NCI-H1048 (cell line): ENCODE measurements at regions not wholly inside any gene's neighbourhood (a gene's known extent, or its start where the extent isn't known, plus 50 kb on each side); places are given as distances from the start of the nearest gene placed in this dataset.
A peak's percentile ranks its signal among the peaks of the same experiment; 100 is the strongest.

ENCODE experiments used
- DNase-seq: peaks from one replicate; lab custom pipeline; 2025; lab: John Stamatoyannopoulos, UW

DNA sequence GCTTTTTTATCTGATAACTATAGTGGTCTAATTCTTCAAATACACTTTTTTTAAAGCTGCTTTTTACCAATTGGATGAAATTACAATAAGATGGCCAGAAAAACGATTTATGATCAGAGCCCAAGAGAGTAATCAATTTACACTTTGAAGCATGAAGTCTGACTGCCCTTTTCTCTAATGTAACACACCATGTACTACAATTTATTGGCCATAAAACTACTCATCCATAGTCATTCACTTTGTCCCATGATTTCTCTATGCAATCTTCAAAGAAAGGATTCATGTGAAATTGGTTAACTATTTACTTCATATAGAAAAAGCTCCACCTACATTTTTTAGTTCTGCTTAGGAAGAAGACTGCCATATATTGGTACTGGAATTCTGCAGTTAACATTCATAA, 73.6 kb upstream of the CAST start:
- DNase-seq, result no peak

DNA sequence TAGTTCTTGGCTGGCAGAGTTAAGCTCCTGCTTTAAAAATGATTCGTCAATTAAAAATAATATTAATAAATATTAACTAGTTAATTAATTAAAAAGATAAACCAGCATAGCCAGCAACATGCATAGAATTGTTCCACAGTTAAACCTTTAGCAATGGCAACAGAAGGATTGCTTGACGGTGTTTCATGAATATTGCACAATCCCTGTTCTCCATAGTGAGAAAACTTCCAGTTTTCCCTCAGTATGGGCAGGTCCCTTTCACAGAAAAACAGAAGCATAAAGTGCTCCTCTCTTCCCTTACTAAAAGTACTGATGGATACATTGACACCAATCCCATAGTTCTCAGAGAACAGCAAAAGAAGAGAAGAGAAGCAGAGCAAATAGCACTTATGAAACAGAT, 71.4 kb upstream of the CAST start:
- DNase-seq, result no peak

DNA sequence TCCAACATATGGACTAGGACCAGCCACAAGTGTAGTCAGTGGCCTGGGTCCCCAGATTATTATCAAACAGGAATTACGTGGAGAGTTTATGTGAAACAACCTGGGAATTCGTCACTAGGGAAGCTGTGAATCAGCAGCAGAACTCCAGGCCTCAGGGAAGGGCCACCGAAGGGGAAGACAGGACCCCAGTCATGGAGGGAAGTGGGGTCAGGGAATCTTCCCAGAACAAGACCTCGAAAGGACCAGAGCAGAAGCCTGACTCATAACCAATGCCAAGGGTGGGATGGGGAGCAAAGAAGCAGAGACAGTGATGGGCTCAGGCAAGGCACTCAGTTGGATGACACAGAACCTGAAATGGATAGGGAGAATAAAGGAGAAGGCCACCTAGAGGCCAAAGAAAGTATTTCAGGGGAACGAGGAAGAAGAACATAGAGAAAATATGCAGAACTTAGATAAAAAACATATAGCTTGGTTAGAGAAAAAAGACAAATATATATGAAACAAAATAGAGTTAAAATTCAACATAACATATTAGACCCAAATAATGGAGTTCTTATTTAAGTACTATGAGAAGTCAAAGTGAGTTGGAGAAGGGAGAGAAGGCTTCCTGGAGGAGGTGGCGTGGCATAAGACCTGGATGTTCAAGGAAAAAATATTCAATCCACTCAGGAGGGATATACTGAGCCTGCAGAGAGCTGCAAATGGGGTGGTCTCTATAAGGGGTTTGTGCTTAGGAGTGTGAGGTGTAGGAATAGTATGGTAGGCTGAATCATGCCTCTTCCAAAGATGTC, 66.7 kb upstream of the CAST start:
- DNase-seq, result no peak

- no peak for DNase-seq
These were observed 64.6 kb upstream of the CAST start for GRCh38 chr5:96597438-96598020.

GRCh38 chr5:96601200-96601599, 61.0 kb upstream of the CAST start:
- no peak for DNase-seq

DNA sequence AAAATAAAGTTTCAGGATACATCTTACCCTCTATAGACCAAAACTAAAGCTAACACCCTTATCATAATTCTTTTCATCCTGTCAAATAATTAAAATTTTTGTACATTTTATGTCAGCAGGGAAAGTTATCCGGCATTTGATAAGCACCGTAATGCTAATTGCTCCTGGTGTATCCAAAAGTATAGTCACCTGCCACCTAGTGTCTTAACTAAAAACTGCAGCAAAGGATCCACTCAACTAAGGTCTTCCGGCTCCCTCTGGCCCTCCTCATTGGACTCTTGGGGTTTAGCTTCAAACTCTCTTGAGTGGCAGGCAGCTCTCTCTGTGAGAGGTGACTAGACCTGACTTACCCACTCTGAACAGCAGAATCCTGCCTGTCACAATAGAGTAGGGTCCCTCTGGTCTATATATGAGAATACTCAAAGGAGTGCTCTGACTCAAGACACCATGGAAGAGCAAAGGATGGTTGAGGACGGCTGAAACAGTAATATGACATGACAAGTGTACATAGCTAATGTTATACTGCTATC, 60.4 kb upstream of the CAST start:
- peak; percentile 42 for DNase-seq

- DNase-seq, result no peak
These were observed 59.4 kb upstream of the CAST start for GRCh38 chr5:96602776-96603175.

- DNase-seq, result no peak
These were observed 56.9 kb upstream of the CAST start for GRCh38 chr5:96605144-96605837.

- DNase-seq, result no peak
These were observed 52.8 kb upstream of the CAST start for GRCh38 chr5:96609369-96609768.

- DNase-seq, result no peak
These were observed 51.4 kb upstream of the CAST start for GRCh38 chr5:96610747-96611146.

DNA sequence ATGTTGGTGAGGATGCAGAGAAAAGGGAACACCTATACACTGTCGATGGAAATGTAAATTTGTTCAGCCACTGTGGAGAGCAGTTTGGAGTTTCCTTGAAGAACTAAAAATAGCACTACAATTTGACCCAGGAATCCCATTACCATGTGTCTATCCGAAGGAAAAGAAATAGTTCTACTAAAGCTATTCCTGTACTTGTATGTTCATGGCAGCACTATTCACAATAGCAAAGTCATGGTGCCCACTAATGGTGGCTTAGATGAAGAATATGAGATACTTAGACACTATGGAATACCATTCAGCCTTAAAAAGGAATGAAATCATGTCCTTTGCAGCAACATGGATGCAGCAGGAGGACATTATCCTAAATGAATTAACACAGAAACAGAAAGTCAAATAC, 50.2 kb upstream of the CAST start:
- DNase-seq, result no peak
